ENCODE measurements at regions not wholly inside any gene's neighbourhood (a gene's known extent, or its start where the extent isn't known, plus 50 kb on each side); places are given as distances from the start of the nearest gene placed in this dataset.
"Not testable (repeated sequence)": the region's sequence is repeated elsewhere in the genome, so short reads cannot be mapped to it uniquely, and the experiment has no call there.

DNA sequence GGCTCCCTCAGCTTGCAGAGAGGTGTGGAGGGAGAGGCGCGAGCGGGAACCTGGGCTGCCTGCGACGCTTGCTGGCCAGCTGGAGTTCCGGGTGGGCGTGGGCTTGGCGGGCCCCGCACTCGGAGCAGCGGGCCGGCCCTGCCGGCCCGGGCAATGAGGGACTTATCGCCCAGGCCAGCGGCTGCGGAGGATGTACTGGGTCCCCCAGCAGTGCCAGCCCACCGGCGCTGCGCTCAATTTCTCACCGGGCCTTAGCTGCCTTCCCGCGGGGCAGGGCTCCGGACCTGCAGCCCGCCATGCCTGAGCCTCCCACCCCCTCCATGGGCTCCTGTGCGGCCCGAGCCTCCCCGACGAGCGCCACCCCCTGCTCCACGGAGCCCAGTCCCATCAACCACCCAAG lies 301.1 kb upstream of the TMTC4 start:
- TF ChIP-seq, protein P1, sequence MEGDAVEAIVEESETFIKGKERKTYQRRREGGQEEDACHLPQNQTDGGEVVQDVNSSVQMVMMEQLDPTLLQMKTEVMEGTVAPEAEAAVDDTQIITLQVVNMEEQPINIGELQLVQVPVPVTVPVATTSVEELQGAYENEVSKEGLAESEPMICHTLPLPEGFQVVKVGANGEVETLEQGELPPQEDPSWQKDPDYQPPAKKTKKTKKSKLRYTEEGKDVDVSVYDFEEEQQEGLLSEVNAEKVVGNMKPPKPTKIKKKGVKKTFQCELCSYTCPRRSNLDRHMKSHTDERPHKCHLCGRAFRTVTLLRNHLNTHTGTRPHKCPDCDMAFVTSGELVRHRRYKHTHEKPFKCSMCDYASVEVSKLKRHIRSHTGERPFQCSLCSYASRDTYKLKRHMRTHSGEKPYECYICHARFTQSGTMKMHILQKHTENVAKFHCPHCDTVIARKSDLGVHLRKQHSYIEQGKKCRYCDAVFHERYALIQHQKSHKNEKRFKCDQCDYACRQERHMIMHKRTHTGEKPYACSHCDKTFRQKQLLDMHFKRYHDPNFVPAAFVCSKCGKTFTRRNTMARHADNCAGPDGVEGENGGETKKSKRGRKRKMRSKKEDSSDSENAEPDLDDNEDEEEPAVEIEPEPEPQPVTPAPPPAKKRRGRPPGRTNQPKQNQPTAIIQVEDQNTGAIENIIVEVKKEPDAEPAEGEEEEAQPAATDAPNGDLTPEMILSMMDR (IDR thresholded peaks at IDR 0.05), result not testable (repeated sequence)
- not testable (repeated sequence) for TF ChIP-seq POLR2A (IDR thresholded peaks at IDR 0.05)
